ENCODE measurements at regions not wholly inside any gene's neighbourhood (a gene's known extent, or its start where the extent isn't known, plus 50 kb on each side); places are given as distances from the start of the nearest gene placed in this dataset.
"Not testable (repeated sequence)": the region's sequence is repeated elsewhere in the genome, so short reads cannot be mapped to it uniquely, and the experiment has no call there.

- no peak for DNase-seq (ENCODE audit: low spot score)
Observed at GRCh38 chr15:35992791-35993190, 446.8 kb upstream of the DPH6 start.

GRCh38 chr15:35993196-35993595, 447.2 kb upstream of the DPH6 start:
- DNase-seq (ENCODE audit: low spot score), result no peak

- DNase-seq (ENCODE audit: low spot score), result no peak
Observed at GRCh38 chr15:35994876-35995275, 448.9 kb upstream of the DPH6 start.

- DNase-seq (ENCODE audit: low spot score), result no peak
Observed at GRCh38 chr15:35998663-35999602, 453.0 kb upstream of the DPH6 start.

- no peak for DNase-seq (ENCODE audit: low spot score)
Observed at GRCh38 chr15:36004891-36005490, 459.0 kb upstream of the DPH6 start.

- no peak for DNase-seq (ENCODE audit: low spot score)
Observed at GRCh38 chr15:36005542-36005941, 459.6 kb upstream of the DPH6 start.

- no peak for DNase-seq (ENCODE audit: low spot score)
Observed at GRCh38 chr15:36007699-36008098, 461.7 kb upstream of the DPH6 start.

- DNase-seq (ENCODE audit: low spot score), result no peak
Observed at GRCh38 chr15:36008719-36009118, 462.8 kb upstream of the DPH6 start.

GRCh38 chr15:36024031-36024688, 478.2 kb upstream of the DPH6 start:
- no peak for DNase-seq (ENCODE audit: low spot score)

GRCh38 chr15:36026627-36027283, 480.8 kb upstream of the DPH6 start:
- DNase-seq (ENCODE audit: low spot score), result no peak

- DNase-seq (ENCODE audit: low spot score), result no peak
Observed at GRCh38 chr15:36029606-36030210, 483.7 kb upstream of the DPH6 start.

- no peak for DNase-seq (ENCODE audit: low spot score)
Observed at GRCh38 chr15:36039996-36040572, 494.1 kb upstream of the DPH6 start.

GRCh38 chr15:36047018-36047716, 501.2 kb upstream of the DPH6 start:
- DNase-seq (ENCODE audit: low spot score), result not testable (repeated sequence)

- DNase-seq (ENCODE audit: low spot score), result no peak
Observed at GRCh38 chr15:36050899-36051298, 504.9 kb upstream of the DPH6 start.

- DNase-seq (ENCODE audit: low spot score), result not testable (repeated sequence)
Observed at GRCh38 chr15:36052641-36053040, 506.7 kb upstream of the DPH6 start.

GRCh38 chr15:36053746-36054145, 507.8 kb upstream of the DPH6 start:
- DNase-seq (ENCODE audit: low spot score), result peak; percentile 51

GRCh38 chr15:36059596-36059995, 513.6 kb upstream of the DPH6 start:
- DNase-seq (ENCODE audit: low spot score), result no peak

- DNase-seq (ENCODE audit: low spot score), result no peak
Observed at GRCh38 chr15:36062357-36062756, 516.4 kb upstream of the DPH6 start.

GRCh38 chr15:36066757-36067156, 512.7 kb upstream of the CDIN1 start:
- no peak for DNase-seq (ENCODE audit: low spot score)

- no peak for DNase-seq (ENCODE audit: low spot score)
Observed at GRCh38 chr15:36067483-36068274, 511.7 kb upstream of the CDIN1 start.
